ENCODE measurements at regions not wholly inside any gene's neighbourhood (a gene's known extent, or its start where the extent isn't known, plus 50 kb on each side); places are given as distances from the start of the nearest gene placed in this dataset.

GRCh38 chr17:70563281-70563820 lies 394.0 kb downstream of the KCNJ2 start:
- dilution Hi-C loops (cut with MboI; ENCODE audit: extremely low pct_ligation_motif_present, low sequenced_read_pairs) (no loop called here), intact Hi-C loops (cut with micrococcal nuclease) (loop anchor here (5.0 kb wide), 2 partner anchors 34 to 1296 kb away; no protein-coding TSS in a partner anchor)
- no TSS peak for BruUV-seq (replicated peaks)
- H3K27ac ChIP-seq (ENCODE audit: insufficient read depth, low read depth, low read length), result peak overlapping the region; percentile 25
- CTCF ChIA-PET, result interaction anchor here (1.0 to 1.8 kb wide), 2 partner anchors 11 to 956 kb away, joined by 4 to 5 read pairs; no protein-coding TSS in a partner anchor
- H3K79me2 ChIP-seq (ENCODE audit: control insufficient read depth, insufficient read depth, low read length), result no peaks in the 10 kb centered on the region
- H3K36me3 ChIP-seq (ENCODE audit: control insufficient read depth in 2 of 2, extremely low read depth in 1 of 2, insufficient read depth in 2 of 2, low read length in 2 of 2), result no peaks in the 10 kb centered on the region
- POLR2A ChIA-PET, result no interaction called here
- no peak overlapping the region for H3K9ac ChIP-seq (replicated peaks; ENCODE audit: extremely low read depth, insufficient read depth, low read length)
- H3K27me3 ChIP-seq (ENCODE audit: control insufficient read depth in 2 of 2, insufficient read depth in 2 of 2, low read length in 2 of 2), result no peaks in the 10 kb centered on the region
- peak overlapping the region; percentile 39 for H3K4me2 ChIP-seq (ENCODE audit: insufficient read depth, low read length)
- FAIRE-seq (peak; percentile 8), DNase-seq (ENCODE audit: low read depth, low spot score) (peak; percentile 92)
- H3K9me3 ChIP-seq (replicated peaks; ENCODE audit: control insufficient read depth, insufficient read depth, low read length), result no peaks in the 10 kb centered on the region
- TF ChIP-seq EZH2 (IDR thresholded peaks at IDR 0.05; ENCODE audit: borderline replicate concordance, low read depth, low read length, severe bottlenecking), result no peak
- no peak for TF ChIP-seq FOS (IDR thresholded peaks at IDR 0.05; ENCODE audit: borderline replicate concordance, insufficient read depth, low read length)
- TF ChIP-seq CTCF (IDR thresholded peaks at IDR 0.05; ENCODE audit: extremely low read depth in 1 of 2, insufficient read depth in 1 of 2, low read depth in 1 of 2, low read length in 2 of 2), result no peak
- no peak for TF ChIP-seq JUN (IDR thresholded peaks at IDR 0.05; ENCODE audit: borderline replicate concordance, insufficient read depth, insufficient read length, low read depth)
- no peak for TF ChIP-seq MAX (IDR thresholded peaks at IDR 0.05; ENCODE audit: insufficient read depth, insufficient read length)
- TF ChIP-seq GATA2 (IDR thresholded peaks at IDR 0.05; ENCODE audit: insufficient read depth, insufficient read length, low read depth, low read length), result no peak
- no peak for TF ChIP-seq POLR2AphosphoS5 (IDR thresholded peaks at IDR 0.05; ENCODE audit: insufficient read depth, low read depth, low read length)
- no peak for TF ChIP-seq POLR2A (IDR thresholded peaks at IDR 0.05; ENCODE audit: low read depth, low read length)
- no peak for TF ChIP-seq MYC (IDR thresholded peaks at IDR 0.05; ENCODE audit: low read depth, low read length)
- no peaks in the 10 kb centered on the region for H4K20me1 ChIP-seq (replicated peaks; ENCODE audit: control insufficient read depth, extremely low read depth, insufficient read depth, low read length)
- H2AFZ ChIP-seq (ENCODE audit: low read depth, low read length), result peak overlapping the region; percentile 74
- H3K9me1 ChIP-seq (replicated peaks; ENCODE audit: control insufficient read depth, extremely low read depth, insufficient read depth, low read length), result no peaks in the 10 kb centered on the region
- peaks cover 31% of the 10 kb centered on the region for H3K4me1 ChIP-seq (ENCODE audit: control insufficient read depth, extremely low read depth, insufficient read depth, low read length)
- H3K4me3 ChIP-seq (replicated peaks in 1 of 3; ENCODE audit: insufficient read depth in 1 of 3, low read depth in 1 of 3, low read length in 3 of 3), result peak overlapping the region in 1 of 3 experiments; percentile 30

All from endothelial cell of umbilical vein (primary cell).